ENCODE measurements at regions not wholly inside any gene's neighbourhood (a gene's known extent, or its start where the extent isn't known, plus 50 kb on each side); places are given as distances from the start of the nearest gene placed in this dataset.

GRCh38 chr18:41665210-41665609, 289.8 kb upstream of the PIK3C3 start:
- no peaks in the 10 kb centered on the region for H3K79me2 ChIP-seq (ENCODE audit: control insufficient read depth, low read length)
- no peaks in the 10 kb centered on the region for H3K4me1 ChIP-seq (ENCODE audit: control insufficient read depth, low read length)
- no peaks in the 10 kb centered on the region for H3K9me2 ChIP-seq (replicated peaks; ENCODE audit: control insufficient read depth, low read length)
- no peaks in the 10 kb centered on the region for H4K20me1 ChIP-seq (ENCODE audit: control insufficient read depth, insufficient read depth, low read depth, low read length)
- H3K27me3 ChIP-seq (ENCODE audit: control insufficient read depth, low read length): no peaks in the 10 kb centered on the region
- no peaks in the 10 kb centered on the region for H3K36me3 ChIP-seq (ENCODE audit: control insufficient read depth, low read length)
- H3F3A ChIP-seq (ENCODE audit: control insufficient read depth, insufficient read depth): no peaks in the 10 kb centered on the region
- no peak overlapping the region for H3K4me2 ChIP-seq (ENCODE audit: low read length)
- no peak overlapping the region for H3K27ac ChIP-seq (ENCODE audit: low read depth, low read length)
- no peak overlapping the region for H3K4me3 ChIP-seq (ENCODE audit: low read length)
- H3K9me3 ChIP-seq (ENCODE audit: control insufficient read depth, insufficient read depth, low read length): no peaks in the 10 kb centered on the region
- no peak for TF ChIP-seq EZH2phosphoT487 (IDR thresholded peaks at IDR 0.05; ENCODE audit: borderline replicate concordance, low read length)
- TF ChIP-seq, protein P1, sequence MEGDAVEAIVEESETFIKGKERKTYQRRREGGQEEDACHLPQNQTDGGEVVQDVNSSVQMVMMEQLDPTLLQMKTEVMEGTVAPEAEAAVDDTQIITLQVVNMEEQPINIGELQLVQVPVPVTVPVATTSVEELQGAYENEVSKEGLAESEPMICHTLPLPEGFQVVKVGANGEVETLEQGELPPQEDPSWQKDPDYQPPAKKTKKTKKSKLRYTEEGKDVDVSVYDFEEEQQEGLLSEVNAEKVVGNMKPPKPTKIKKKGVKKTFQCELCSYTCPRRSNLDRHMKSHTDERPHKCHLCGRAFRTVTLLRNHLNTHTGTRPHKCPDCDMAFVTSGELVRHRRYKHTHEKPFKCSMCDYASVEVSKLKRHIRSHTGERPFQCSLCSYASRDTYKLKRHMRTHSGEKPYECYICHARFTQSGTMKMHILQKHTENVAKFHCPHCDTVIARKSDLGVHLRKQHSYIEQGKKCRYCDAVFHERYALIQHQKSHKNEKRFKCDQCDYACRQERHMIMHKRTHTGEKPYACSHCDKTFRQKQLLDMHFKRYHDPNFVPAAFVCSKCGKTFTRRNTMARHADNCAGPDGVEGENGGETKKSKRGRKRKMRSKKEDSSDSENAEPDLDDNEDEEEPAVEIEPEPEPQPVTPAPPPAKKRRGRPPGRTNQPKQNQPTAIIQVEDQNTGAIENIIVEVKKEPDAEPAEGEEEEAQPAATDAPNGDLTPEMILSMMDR (IDR thresholded peaks at IDR 0.05; ENCODE audit: low read depth, low read length, poor library complexity, severe bottlenecking): no peak

DNA sequence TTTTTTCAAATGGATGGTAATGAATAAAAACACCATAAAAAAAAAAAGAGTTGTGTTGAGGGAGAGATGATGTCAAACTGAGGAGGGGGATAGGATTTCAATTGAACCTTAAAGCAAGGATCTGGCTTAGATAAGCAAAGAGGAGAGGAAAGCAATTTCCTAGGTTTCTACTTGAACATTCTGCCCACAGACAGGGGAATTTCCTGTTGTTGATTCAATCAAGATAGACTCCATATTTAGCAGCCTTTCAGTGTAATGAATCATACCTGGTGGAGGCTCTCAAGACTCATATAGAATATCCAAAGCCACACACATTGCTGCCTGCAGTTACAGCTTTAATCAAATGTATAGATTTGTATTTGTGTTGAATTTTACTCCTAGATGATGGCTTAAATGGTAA, 294.4 kb upstream of the PIK3C3 start:
- Histone ChIP-seq H3K27ac (ENCODE audit: low read depth, low read length) (no peak overlapping the region), H3F3A (ENCODE audit: control insufficient read depth, insufficient read depth) (no peaks in the 10 kb centered on the region), H3K4me1 (ENCODE audit: control insufficient read depth, low read length) (no peaks in the 10 kb centered on the region), H3K36me3 (ENCODE audit: control insufficient read depth, low read length) (no peaks in the 10 kb centered on the region), H3K9me3 (ENCODE audit: control insufficient read depth, insufficient read depth, low read length) (no peaks in the 10 kb centered on the region), H3K4me3 (ENCODE audit: low read length) (no peak overlapping the region), H3K79me2 (ENCODE audit: control insufficient read depth, low read length) (no peaks in the 10 kb centered on the region), H4K20me1 (ENCODE audit: control insufficient read depth, insufficient read depth, low read depth, low read length) (no peaks in the 10 kb centered on the region), H3K9me2 (replicated peaks; ENCODE audit: control insufficient read depth, low read length) (no peaks in the 10 kb centered on the region), H3K4me2 (ENCODE audit: low read length) (no peak overlapping the region), H3K27me3 (ENCODE audit: control insufficient read depth, low read length) (no peaks in the 10 kb centered on the region)
- TF ChIP-seq, protein P1 (IDR thresholded peaks at IDR 0.05; ENCODE audit: low read depth, low read length, poor library complexity, severe bottlenecking): no peak
- TF ChIP-seq EZH2phosphoT487 (IDR thresholded peaks at IDR 0.05; ENCODE audit: borderline replicate concordance, low read length): no peak

DNA sequence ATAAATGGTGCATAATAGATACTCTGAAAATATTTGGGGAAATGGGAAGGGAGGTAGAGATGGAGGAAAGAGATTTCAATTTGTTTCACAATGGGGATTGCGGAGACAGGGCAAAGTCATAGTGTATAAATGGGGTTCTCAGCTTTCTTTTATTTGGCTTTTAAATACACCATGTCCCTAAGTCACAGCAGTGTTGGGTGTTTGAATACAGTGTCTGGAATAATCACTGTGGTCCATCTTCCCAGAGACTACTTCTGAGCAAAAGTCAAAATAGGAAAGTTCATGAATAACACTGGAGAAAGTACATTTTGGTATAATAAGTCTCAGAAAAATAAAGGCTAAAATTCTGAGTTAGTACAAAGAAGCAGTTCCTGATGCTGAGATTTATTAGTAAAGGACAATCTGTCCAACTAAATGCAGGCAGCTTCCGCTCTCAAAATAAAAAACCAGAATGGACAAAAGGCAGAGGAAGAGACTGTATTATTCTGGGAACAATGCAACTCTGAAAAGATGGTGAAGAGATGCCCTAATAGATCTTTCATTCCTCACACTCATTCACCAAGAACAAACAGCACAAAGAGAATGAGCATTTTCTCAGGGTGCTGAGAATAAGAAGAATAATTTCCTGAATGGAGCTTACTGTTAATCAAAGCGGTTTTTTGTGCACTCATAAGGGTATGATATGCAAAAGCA, 295.4 kb upstream of the PIK3C3 start:
- TF ChIP-seq, protein P1 (IDR thresholded peaks at IDR 0.05; ENCODE audit: low read depth, low read length, poor library complexity, severe bottlenecking): no peak
- TF ChIP-seq EZH2phosphoT487 (IDR thresholded peaks at IDR 0.05; ENCODE audit: borderline replicate concordance, low read length): no peak
- no peaks in the 10 kb centered on the region for H3K9me3 ChIP-seq (ENCODE audit: control insufficient read depth, insufficient read depth, low read length)
- H3K27ac ChIP-seq (ENCODE audit: low read depth, low read length): no peak overlapping the region
- H3K4me1 ChIP-seq (ENCODE audit: control insufficient read depth, low read length): no peaks in the 10 kb centered on the region
- H3K9me2 ChIP-seq (replicated peaks; ENCODE audit: control insufficient read depth, low read length): no peaks in the 10 kb centered on the region
- no peak overlapping the region for H3K4me3 ChIP-seq (ENCODE audit: low read length)
- H3K4me2 ChIP-seq (ENCODE audit: low read length): no peak overlapping the region
- no peaks in the 10 kb centered on the region for H3K36me3 ChIP-seq (ENCODE audit: control insufficient read depth, low read length)
- H4K20me1 ChIP-seq (ENCODE audit: control insufficient read depth, insufficient read depth, low read depth, low read length): no peaks in the 10 kb centered on the region
- H3K79me2 ChIP-seq (ENCODE audit: control insufficient read depth, low read length): no peaks in the 10 kb centered on the region
- H3K27me3 ChIP-seq (ENCODE audit: control insufficient read depth, low read length): no peaks in the 10 kb centered on the region
- H3F3A ChIP-seq (ENCODE audit: control insufficient read depth, insufficient read depth): no peaks in the 10 kb centered on the region

Data from DOHH2 (cell line).